Neuron (in vitro differentiated cells): ENCODE measurements at regions not wholly inside any gene's neighbourhood (a gene's known extent, or its start where the extent isn't known, plus 50 kb on each side); places are given as distances from the start of the nearest gene placed in this dataset.
A peak's percentile ranks its signal among the peaks of the same experiment; 100 is the strongest.
"Not testable (repeated sequence)": the region's sequence is repeated elsewhere in the genome, so short reads cannot be mapped to it uniquely, and the experiment has no call there.

Source experiments
- H2AFZ ChIP-seq: one replicate; pipeline ENCODE4 v1.6.1; 2013; ENCODE audit warnings: low read depth, mild to moderate bottlenecking, inconsistent platforms, low read length, moderate library complexity
- H3K27me3 ChIP-seq: one replicate; pipeline ENCODE4 v1.6.1; 2013; ENCODE audit warnings: low read length; ENCODE audit not compliant: insufficient read depth
- H3K36me3 ChIP-seq: one replicate; pipeline ENCODE4 v1.6.1; 2013; ENCODE audit warnings: low read length; ENCODE audit not compliant: insufficient read depth
- H3K4me1 ChIP-seq: one replicate; pipeline ENCODE4 v1.6.1; 2013; ENCODE audit warnings: low read length; ENCODE audit not compliant: insufficient read depth
- H3K4me3 ChIP-seq: 2 replicates; pipeline ENCODE4 v1.5.1; 2013; ENCODE audit warnings: mild to moderate bottlenecking, low read length, moderate library complexity
- H3K9me3 ChIP-seq: one replicate; pipeline ENCODE4 v1.6.1; 2013; ENCODE audit warnings: low read length

GRCh38 chr2:173734797-173735196, 230.4 kb downstream of the SP3 start:
- Histone ChIP-seq H3K27me3 (no peaks in the 10 kb centered on the region), H3K4me1 (no peaks in the 10 kb centered on the region), H3K9me3 (no peaks in the 10 kb centered on the region), H3K36me3 (no peaks in the 10 kb centered on the region), H2AFZ (no peak overlapping the region), H3K4me3 (no peak overlapping the region)

DNA sequence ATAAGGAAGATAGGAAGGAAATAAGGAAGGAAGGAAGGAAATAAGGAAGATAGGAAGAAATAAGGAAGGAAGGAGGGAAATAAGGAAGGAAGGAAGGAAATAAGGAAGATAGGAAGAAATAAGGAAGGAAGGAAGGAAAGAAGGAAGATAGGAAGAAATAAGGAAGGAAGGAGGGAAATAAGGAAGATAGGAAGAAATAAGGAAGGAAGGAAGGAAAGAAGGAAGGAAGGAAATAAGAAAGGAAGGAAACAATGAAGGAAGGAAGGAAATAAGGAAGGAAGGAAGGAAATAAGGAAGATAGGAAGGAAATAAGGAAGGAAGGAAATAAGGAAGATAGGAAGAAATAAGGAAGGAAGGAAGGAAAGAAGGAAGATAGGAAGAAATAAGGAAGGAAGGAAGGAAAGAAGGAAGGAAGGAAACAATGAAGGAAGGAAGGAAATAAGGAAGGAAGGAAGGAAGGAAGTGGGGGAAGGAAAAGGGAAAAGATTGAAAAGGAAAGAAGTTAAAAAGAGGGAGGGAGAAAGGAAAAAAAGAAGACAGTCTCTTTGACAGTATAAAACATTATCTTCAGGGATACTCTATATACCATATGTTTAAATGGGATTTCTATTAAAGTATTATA, 227.1 kb downstream of the SP3 start:
- not testable (repeated sequence) for H3K9me3 ChIP-seq, H3K27me3 ChIP-seq, H3K36me3 ChIP-seq, H3K4me1 ChIP-seq, H2AFZ ChIP-seq, H3K4me3 ChIP-seq

DNA sequence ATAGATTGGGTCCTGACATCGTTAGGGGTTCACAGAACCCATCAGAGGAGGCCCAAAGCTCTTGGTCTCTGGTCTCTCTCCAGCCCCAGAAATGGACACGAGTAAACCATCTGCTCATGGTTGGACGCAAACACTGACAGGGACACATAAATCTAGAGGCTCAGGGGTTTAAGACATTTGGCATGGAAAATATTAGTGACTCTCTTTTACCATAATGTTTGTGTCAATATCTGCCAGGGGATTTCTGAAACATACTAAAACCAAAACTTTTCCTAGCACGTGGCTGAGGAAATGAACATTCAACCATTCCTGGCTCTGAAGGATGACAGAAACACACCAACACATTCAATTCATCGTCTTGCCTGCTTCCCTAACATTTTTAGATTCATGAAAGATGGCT, 226.2 kb downstream of the SP3 start:
- H2AFZ ChIP-seq, result no peak overlapping the region
- no peaks in the 10 kb centered on the region for H3K4me1 ChIP-seq
- no peaks in the 10 kb centered on the region for H3K27me3 ChIP-seq
- no peaks in the 10 kb centered on the region for H3K36me3 ChIP-seq
- H3K9me3 ChIP-seq, result no peaks in the 10 kb centered on the region
- H3K4me3 ChIP-seq, result no peak overlapping the region

GRCh38 chr2:173740639-173741038, 224.5 kb downstream of the SP3 start:
- Histone ChIP-seq H3K4me1 (no peaks in the 10 kb centered on the region), H3K4me3 (no peak overlapping the region), H3K9me3 (peaks cover 3% of the 10 kb centered on the region), H3K36me3 (no peaks in the 10 kb centered on the region), H3K27me3 (no peaks in the 10 kb centered on the region), H2AFZ (no peak overlapping the region)

DNA sequence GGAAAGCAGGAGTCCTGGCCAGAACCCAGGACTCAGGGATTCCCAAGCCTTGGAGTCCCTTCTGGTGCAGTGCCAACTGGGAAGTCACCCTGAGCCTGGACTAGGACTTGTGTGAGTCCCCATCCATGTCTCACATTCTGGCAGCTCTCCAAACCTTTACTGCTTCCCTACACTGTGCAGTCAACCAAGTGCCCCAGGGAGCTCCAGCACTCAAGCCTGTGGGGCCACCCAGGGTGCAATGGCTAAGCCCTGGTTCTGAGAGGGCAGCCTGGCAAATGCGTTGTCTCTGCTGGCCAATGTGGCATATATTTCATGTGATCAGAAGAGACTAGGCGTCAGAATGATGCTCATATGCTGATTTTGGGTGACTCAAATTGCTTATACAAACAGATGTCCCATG, 223.4 kb downstream of the SP3 start:
- Histone ChIP-seq H3K9me3 (peaks cover 3% of the 10 kb centered on the region), H3K27me3 (no peaks in the 10 kb centered on the region), H3K4me1 (no peaks in the 10 kb centered on the region), H2AFZ (no peak overlapping the region), H3K36me3 (no peaks in the 10 kb centered on the region), H3K4me3 (no peak overlapping the region)

- no peaks in the 10 kb centered on the region for H3K36me3 ChIP-seq
- peaks cover 21% of the 10 kb centered on the region for H3K4me1 ChIP-seq
- H3K27me3 ChIP-seq, result no peaks in the 10 kb centered on the region
- H3K4me3 ChIP-seq, result no peak overlapping the region
- no peak overlapping the region for H2AFZ ChIP-seq
- peaks cover 3% of the 10 kb centered on the region for H3K9me3 ChIP-seq
Observed at GRCh38 chr2:173747035-173747434, 218.1 kb downstream of the SP3 start.

GRCh38 chr2:173749315-173749714, 215.9 kb downstream of the SP3 start:
- peaks cover 21% of the 10 kb centered on the region for H3K4me1 ChIP-seq
- H3K36me3 ChIP-seq, result no peaks in the 10 kb centered on the region
- no peak overlapping the region for H2AFZ ChIP-seq
- peaks cover 3% of the 10 kb centered on the region for H3K9me3 ChIP-seq
- H3K4me3 ChIP-seq, result no peak overlapping the region
- no peaks in the 10 kb centered on the region for H3K27me3 ChIP-seq

DNA sequence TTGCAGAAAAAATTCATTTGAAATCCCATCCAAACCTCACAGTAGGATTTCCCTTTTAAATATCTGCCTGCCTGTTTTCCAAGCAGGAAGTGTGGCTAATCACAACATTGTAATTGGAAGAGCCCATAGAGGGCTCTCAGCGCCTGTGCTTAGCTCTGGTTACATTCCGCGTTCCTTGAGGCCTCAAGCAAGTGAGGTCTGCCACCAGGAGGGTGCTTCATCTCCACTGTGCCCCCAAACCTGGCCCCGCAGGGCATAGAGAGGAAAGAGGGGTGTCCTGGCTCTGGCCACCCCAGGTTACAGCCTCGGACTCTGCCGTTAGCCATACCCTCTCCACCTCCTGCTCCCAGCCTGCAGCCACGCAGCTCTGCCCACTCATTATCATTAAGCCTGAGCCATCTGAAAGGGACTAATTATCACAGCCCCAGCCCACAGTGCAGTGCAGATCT, 214.8 kb downstream of the SP3 start:
- Histone ChIP-seq H2AFZ (peak overlapping the region; percentile 85), H3K27me3 (no peaks in the 10 kb centered on the region), H3K4me3 (peak overlapping the region; percentile 8), H3K4me1 (peaks cover 21% of the 10 kb centered on the region), H3K36me3 (no peaks in the 10 kb centered on the region), H3K9me3 (no peaks in the 10 kb centered on the region)

GRCh38 chr2:173750831-173751230, 214.3 kb downstream of the SP3 start:
- no peaks in the 10 kb centered on the region for H3K36me3 ChIP-seq
- H3K9me3 ChIP-seq, result no peaks in the 10 kb centered on the region
- H2AFZ ChIP-seq, result peak overlapping the region; percentile 85
- H3K27me3 ChIP-seq, result no peaks in the 10 kb centered on the region
- no peak overlapping the region for H3K4me3 ChIP-seq
- H3K4me1 ChIP-seq, result peaks cover 21% of the 10 kb centered on the region

DNA sequence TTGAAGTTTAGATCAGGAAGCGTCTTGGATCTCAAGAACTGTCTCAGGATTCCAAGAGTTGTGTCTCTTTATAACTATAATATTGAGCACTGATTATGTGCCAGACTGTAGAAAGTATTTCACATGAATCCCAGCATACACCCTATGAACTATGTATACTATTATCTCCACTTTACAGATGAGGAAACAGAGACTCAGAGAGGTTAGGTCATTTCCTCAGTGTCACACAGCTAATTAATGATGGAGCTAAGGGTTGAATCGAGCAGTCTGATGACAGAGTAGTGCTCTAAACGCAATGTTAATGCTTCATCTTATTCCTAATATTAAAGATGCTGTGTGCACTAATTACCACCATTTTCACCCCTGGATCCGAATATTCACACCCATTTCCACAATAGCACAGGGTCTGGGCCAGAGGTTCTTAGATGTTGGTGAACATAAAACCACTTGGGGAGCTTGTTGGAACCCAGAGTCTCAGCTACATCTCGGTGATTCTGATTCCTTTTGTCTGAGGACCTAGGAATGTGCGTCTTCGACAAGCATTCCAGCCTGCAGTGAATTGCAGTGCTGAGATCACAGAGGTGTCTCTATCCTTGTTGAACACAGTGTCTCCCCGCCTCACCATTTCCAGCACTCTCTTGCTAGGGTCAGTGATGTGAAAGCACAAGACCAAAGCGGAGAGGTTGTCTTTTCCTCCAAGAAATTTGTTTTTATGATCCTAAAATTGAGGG, 213.8 kb downstream of the SP3 start:
- Histone ChIP-seq H3K9me3 (no peaks in the 10 kb centered on the region), H2AFZ (no peak overlapping the region), H3K36me3 (no peaks in the 10 kb centered on the region), H3K27me3 (no peaks in the 10 kb centered on the region), H3K4me1 (peaks cover 21% of the 10 kb centered on the region), H3K4me3 (no peak overlapping the region)

GRCh38 chr2:173752152-173752551, 213.0 kb downstream of the SP3 start:
- Histone ChIP-seq H3K27me3 (no peaks in the 10 kb centered on the region), H3K4me1 (peaks cover 21% of the 10 kb centered on the region), H3K36me3 (no peaks in the 10 kb centered on the region), H3K9me3 (no peaks in the 10 kb centered on the region), H2AFZ (no peak overlapping the region), H3K4me3 (no peak overlapping the region)

- Histone ChIP-seq H3K9me3 (no peaks in the 10 kb centered on the region), H2AFZ (no peak overlapping the region), H3K27me3 (no peaks in the 10 kb centered on the region), H3K4me1 (peaks cover 21% of the 10 kb centered on the region), H3K36me3 (no peaks in the 10 kb centered on the region), H3K4me3 (no peak overlapping the region)
Observed at GRCh38 chr2:173753441-173753840, 211.7 kb downstream of the SP3 start.

- Histone ChIP-seq H2AFZ (no peak overlapping the region), H3K27me3 (no peaks in the 10 kb centered on the region), H3K4me1 (peaks cover 17% of the 10 kb centered on the region), H3K36me3 (no peaks in the 10 kb centered on the region), H3K4me3 (no peak overlapping the region), H3K9me3 (no peaks in the 10 kb centered on the region)
Observed at GRCh38 chr2:173754165-173754564, 211.0 kb downstream of the SP3 start.

GRCh38 chr2:173754837-173755236, 210.3 kb downstream of the SP3 start:
- H3K4me1 ChIP-seq, result peaks cover 10% of the 10 kb centered on the region
- H3K9me3 ChIP-seq, result no peaks in the 10 kb centered on the region

More at GRCh38 chr2:173754837-173755236, 210.3 kb downstream of the SP3 start:
- Histone ChIP-seq H2AFZ (no peak overlapping the region), H3K27me3 (no peaks in the 10 kb centered on the region), H3K36me3 (no peaks in the 10 kb centered on the region), H3K4me3 (no peak overlapping the region)
